Right cardiac atrium (tissue), 5 donors: ENCODE measurements at regions not wholly inside any gene's neighbourhood (a gene's known extent, or its start where the extent isn't known, plus 50 kb on each side); places are given as distances from the start of the nearest gene placed in this dataset.

Source experiments
- ATAC-seq, 2 donors: fragments of 200-7000 bp; cut with Tn5 transposase; one replicate each; pipeline versions ENCODE4 v1.8.0 to v1.9.1; 2020; ENCODE audit warnings: moderate library complexity in 2 of 2, mild to moderate bottlenecking in 1 of 2
- DNase-seq, 3 donors: peaks; one replicate each; pipeline ENCODE4 v3.0.0-alpha.2; 2020
- H3K27ac ChIP-seq: one replicate; pipeline ENCODE4 v1.5.1; 2013; ENCODE audit warnings: mild to moderate bottlenecking, low read length, control low read depth, moderate library complexity
- H3K27me3 ChIP-seq: one replicate; pipeline ENCODE4 v1.6.1; 2013; ENCODE audit not compliant: control insufficient read depth, insufficient read depth
- H3K4me1 ChIP-seq: one replicate; pipeline ENCODE4 v1.6.1; 2013; ENCODE audit warnings: low read length; ENCODE audit not compliant: control insufficient read depth, insufficient read depth
- H3K4me3 ChIP-seq: one replicate; pipeline ENCODE4 v1.5.1; 2013; ENCODE audit warnings: low read length, control low read depth
- H3K9me3 ChIP-seq: one replicate; pipeline ENCODE4 v1.6.1; 2013; ENCODE audit warnings: low read length; ENCODE audit not compliant: control insufficient read depth
- WGBS: extraction: QIAGEN DNeasy Blood & Tissue Kit; methylation state at CpG from one replicate; pipeline ENCODE4 v1.1.7; 2013; 5-methylcytosine and 5-hydroxymethylcytosine counted together
- intact Hi-C, 4 donors: fragments of 100-400 bp; cut with DNase I; formaldehyde crosslinking; loops; one replicate each; pipeline versions ENCODE4 v1.11.0 to v1.14.0; 2022 to 2023
- donor health status: healthy with polysubstance abuse.
- donor health status: DM: no; HTN: yes; CAD: no.
- donor health status: DM: no; HTN: no; CAD: no.
- donor health status: DM: no; HTN: yes; CAD: no; lungs with severe emphysema.
- donor health status: DM: yes; HTN: yes; CAD: no.

GRCh38 chr1:8267307-8267706, 50.6 kb upstream of the SLC45A1 start:
- no peak overlapping the region for H3K27ac ChIP-seq
- no peak overlapping the region for H3K4me3 ChIP-seq
- no peaks in the 10 kb centered on the region for H3K9me3 ChIP-seq
- DNase-seq (no peak), ATAC-seq (no peak)
- H3K4me1 ChIP-seq, result no peaks in the 10 kb centered on the region
- H3K27me3 ChIP-seq, result no peaks in the 10 kb centered on the region
- intact Hi-C loops, result no loop called here
- WGBS, result 60% methylated on average over 5 of the region's 5 CpGs

GRCh38 chr1:8266436-8267165, 51.3 kb upstream of the SLC45A1 start:
- no peak for ATAC-seq
- H3K4me1 ChIP-seq, result no peaks in the 10 kb centered on the region
- 63% methylated on average over 8 of the region's 8 CpGs for WGBS
- no peaks in the 10 kb centered on the region for H3K9me3 ChIP-seq
- no peak overlapping the region for H3K27ac ChIP-seq
- no peaks in the 10 kb centered on the region for H3K27me3 ChIP-seq
- intact Hi-C loops, result no loop called here
- DNase-seq, result no peak
- no peak overlapping the region for H3K4me3 ChIP-seq

GRCh38 chr1:8263791-8264190, 54.1 kb upstream of the SLC45A1 start:
- Histone ChIP-seq H3K27ac (no peak overlapping the region), H3K27me3 (no peaks in the 10 kb centered on the region), H3K4me1 (no peaks in the 10 kb centered on the region), H3K9me3 (no peaks in the 10 kb centered on the region), H3K4me3 (no peak overlapping the region)
- DNase-seq, result no peak
- intact Hi-C loops, result no loop called here
- 82% methylated on average over 4 of the region's 4 CpGs for WGBS
- no peak for ATAC-seq

DNA sequence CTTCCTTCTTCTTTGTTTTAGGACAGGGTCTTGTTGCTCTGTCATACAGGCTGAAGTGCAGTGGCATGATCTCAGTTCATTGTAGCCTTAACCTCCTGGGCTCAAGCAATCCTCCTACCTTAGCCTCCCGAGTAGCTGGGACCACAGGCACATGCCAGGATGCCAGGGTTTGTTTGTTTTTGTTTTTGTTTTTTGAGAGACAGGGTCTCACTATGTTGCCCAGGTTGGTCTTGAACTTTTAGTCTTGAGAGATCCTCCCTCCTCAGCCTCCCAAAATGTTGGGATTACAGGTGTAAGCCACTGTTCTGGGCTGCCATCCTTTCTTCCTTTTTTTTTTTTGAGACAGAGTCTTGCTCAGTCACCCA, 56.5 kb upstream of the SLC45A1 start:
- no peaks in the 10 kb centered on the region for H3K9me3 ChIP-seq
- intact Hi-C loops, result no loop called here
- no peaks in the 10 kb centered on the region for H3K4me1 ChIP-seq
- no peak for DNase-seq
- ATAC-seq, result no peak
- no peak overlapping the region for H3K4me3 ChIP-seq
- 82% methylated on average over 1 of the region's 1 CpG for WGBS
- no peak overlapping the region for H3K27ac ChIP-seq
- H3K27me3 ChIP-seq, result no peaks in the 10 kb centered on the region

GRCh38 chr1:8259498-8260290, 58.2 kb upstream of the SLC45A1 start:
- Histone ChIP-seq H3K4me1 (no peaks in the 10 kb centered on the region), H3K4me3 (no peak overlapping the region), H3K9me3 (no peaks in the 10 kb centered on the region), H3K27ac (no peak overlapping the region), H3K27me3 (no peaks in the 10 kb centered on the region)
- intact Hi-C loops, result no loop called here
- DNase-seq, result no peak
- 50% methylated on average over 13 of the region's 13 CpGs for WGBS
- no peak for ATAC-seq

DNA sequence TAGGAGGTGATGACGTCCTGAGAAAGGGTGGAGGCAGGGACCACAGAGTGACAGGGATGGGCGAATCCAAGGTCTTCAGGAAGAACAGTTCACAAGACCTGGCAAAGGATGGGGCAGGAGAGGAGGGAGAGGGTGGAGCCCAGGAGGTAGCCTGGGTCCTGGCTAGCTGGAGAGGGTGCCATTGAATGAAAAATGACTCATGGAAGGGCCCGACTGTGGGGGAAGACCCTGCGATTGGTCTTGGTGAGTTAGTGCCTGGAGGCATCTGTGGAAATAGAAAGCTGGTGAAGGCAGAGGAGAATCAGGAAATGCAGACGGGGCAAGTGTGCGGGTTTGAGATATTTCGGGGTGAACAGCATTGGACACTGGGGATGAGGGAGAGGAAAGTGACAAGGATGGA, 60.3 kb upstream of the SLC45A1 start:
- Histone ChIP-seq H3K9me3 (no peaks in the 10 kb centered on the region), H3K4me1 (no peaks in the 10 kb centered on the region), H3K4me3 (no peak overlapping the region), H3K27ac (no peak overlapping the region), H3K27me3 (no peaks in the 10 kb centered on the region)
- 85% methylated on average over 7 of the region's 7 CpGs for WGBS
- ATAC-seq, result no peak
- DNase-seq, result no peak
- intact Hi-C loops, result no loop called here

DNA sequence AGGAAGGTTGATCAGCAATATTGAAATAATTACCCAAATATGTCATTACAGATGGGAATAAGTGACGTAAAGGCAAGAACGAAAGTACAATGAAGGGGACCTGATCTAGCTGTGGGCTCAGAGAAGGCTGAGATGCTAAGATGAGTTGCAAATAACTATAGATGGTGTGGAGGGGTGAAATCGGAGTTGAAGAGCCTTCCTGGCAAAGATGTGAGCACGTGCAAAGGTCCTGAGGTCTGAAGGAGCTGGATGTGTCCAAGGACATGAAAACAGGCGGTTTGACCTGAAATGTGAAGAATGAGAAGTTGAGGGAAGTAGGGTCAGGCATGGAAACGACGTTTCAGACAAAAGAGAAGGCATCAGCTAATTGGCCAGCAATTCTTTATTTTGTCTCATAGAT, 61.6 kb upstream of the SLC45A1 start:
- H3K4me1 ChIP-seq, result no peaks in the 10 kb centered on the region
- H3K9me3 ChIP-seq, result no peaks in the 10 kb centered on the region
- DNase-seq, result no peak
- H3K27me3 ChIP-seq, result no peaks in the 10 kb centered on the region
- H3K27ac ChIP-seq, result no peak overlapping the region
- intact Hi-C loops, result no loop called here
- no peak overlapping the region for H3K4me3 ChIP-seq
- 95% methylated on average over 7 of the region's 7 CpGs for WGBS
- no peak for ATAC-seq

DNA sequence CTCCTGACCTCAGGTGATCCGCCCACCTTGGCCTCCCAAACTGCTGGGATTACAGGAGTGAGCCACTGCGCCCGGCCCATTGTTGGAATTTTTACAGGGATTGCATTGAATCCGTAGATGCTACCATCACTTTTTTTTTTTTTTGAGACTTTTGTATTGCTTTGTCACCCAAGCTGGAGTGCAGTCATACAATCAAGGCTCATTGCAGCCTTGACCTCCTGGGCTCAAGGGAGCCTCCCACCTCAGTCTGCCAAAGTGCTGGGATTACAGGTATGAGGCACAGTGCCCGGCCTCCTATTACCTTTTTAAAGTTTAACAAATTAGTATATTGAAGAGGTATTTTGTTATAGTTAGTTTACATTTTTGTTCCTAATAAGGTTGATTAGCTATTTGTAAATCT, 62.2 kb upstream of the SLC45A1 start:
- 96% methylated on average over 5 of the region's 5 CpGs for WGBS
- H3K9me3 ChIP-seq, result no peaks in the 10 kb centered on the region
- no peak for DNase-seq
- ATAC-seq, result no peak
- no peak overlapping the region for H3K4me3 ChIP-seq
- H3K4me1 ChIP-seq, result no peaks in the 10 kb centered on the region
- H3K27me3 ChIP-seq, result no peaks in the 10 kb centered on the region
- no peak overlapping the region for H3K27ac ChIP-seq
- intact Hi-C loops, result no loop called here

DNA sequence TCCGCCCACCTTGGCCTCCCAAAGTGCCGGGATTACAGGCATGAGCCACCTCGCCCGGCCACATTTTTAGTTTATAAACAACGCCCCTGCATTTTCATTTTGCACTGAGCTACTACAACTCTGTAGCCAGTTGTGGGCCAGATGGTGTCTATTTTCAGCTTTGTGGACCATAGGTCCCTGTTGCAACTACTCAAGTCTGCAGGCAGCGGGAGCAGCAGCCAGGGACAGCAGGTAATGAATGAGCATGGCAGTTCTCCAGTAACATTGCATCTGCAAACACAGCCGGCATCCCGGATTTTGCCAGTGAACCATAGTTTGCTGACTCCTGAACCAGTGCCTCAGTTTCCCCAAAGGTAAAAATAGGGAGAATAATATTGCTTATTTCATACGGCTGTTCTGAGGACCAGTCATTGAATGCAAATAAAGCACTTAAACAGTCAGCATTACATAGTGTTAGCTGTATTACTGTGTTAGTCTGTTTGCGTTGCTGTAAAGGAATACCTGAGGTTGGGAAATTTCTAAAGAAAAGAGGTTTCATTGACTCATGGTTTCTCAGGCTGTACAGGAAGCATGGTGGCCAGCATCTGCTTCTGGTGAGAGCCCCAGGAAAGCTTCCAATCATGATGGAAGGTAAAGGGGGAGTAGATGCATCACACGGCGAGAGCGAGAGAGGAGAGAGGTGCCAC, 65.5 kb upstream of the SLC45A1 start:
- no peak for DNase-seq
- WGBS, result 91% methylated on average over 13 of the region's 13 CpGs
- intact Hi-C loops, result no loop called here
- H3K9me3 ChIP-seq, result no peaks in the 10 kb centered on the region
- no peak overlapping the region for H3K4me3 ChIP-seq
- no peak overlapping the region for H3K27ac ChIP-seq
- ATAC-seq, result no peak
- H3K4me1 ChIP-seq, result no peaks in the 10 kb centered on the region
- no peaks in the 10 kb centered on the region for H3K27me3 ChIP-seq

DNA sequence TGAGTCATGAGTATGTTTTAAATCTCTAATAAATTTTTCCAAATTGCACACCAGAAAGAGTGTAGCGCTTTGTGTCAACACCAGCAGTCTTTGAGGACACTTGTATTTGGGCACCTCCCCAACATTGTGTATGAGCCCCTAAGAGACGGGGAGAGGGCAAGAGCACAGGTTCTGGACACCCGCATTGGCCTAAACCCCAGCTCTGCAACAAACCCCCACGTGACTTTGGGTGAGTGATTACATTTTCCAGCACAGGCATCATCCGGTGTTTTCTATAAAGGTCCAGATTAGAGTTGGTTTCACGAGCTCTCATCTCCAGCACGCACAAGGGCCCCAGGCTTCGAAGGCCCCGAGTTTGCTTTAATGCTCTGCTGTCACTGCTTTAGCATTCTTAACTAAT, 66.3 kb upstream of the SLC45A1 start:
- ATAC-seq (no peak), DNase-seq (no peak)
- 86% methylated on average over 9 of the region's 9 CpGs for WGBS
- Histone ChIP-seq H3K27ac (no peak overlapping the region), H3K9me3 (no peaks in the 10 kb centered on the region), H3K4me3 (no peak overlapping the region), H3K4me1 (no peaks in the 10 kb centered on the region), H3K27me3 (no peaks in the 10 kb centered on the region)
- intact Hi-C loops, result no loop called here

GRCh38 chr1:8249838-8250237, 68.1 kb upstream of the SLC45A1 start:
- no peak overlapping the region for H3K27ac ChIP-seq
- ATAC-seq (no peak), DNase-seq (no peak)
- no peak overlapping the region for H3K4me3 ChIP-seq
- WGBS, result 63% methylated on average over 4 of the region's 4 CpGs
- intact Hi-C loops, result no loop called here
- no peaks in the 10 kb centered on the region for H3K4me1 ChIP-seq
- H3K27me3 ChIP-seq, result no peaks in the 10 kb centered on the region
- no peaks in the 10 kb centered on the region for H3K9me3 ChIP-seq
